ENCODE measurements at regions not wholly inside any gene's neighbourhood (a gene's known extent, or its start where the extent isn't known, plus 50 kb on each side); places are given as distances from the start of the nearest gene placed in this dataset.

DNA sequence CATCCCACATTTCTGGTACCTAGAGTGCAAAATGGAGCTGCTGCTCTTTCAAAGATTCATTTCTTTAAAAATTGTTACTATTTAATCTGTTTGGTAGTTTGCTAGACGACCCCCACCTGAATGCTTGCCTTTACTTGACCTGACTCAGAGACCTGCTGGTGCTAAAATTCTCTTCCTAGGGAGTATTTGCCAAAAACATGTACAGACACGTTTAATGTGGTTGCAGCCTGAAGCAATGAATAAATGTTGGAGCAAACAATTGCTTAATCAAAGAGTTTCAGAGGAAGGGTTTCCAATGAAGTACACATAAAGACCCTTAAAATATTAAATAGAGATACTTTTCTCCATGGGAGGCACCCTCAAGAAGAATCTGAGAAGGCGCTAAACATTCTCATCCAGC is 734.4 kb downstream of the CBLN2 start:
- ATAC-seq, result no peak
- H3K4me3 ChIP-seq, result no peak overlapping the region
- H3K9me3 ChIP-seq, result no peaks in the 10 kb centered on the region
- 11% methylated on average over 3 of the region's 3 CpGs for WGBS (ENCODE audit: missing lambda C conversion rate)
- ChIA-PET CTCF (no interaction called here), POLR2A (no interaction called here)
- no peak for FAIRE-seq
- DNase-seq (ENCODE audit: low read depth in 1 of 2, low spot score in 1 of 2), result no peak
- H3K4me1 ChIP-seq, result no peaks in the 10 kb centered on the region
- no peak overlapping the region for H3K27ac ChIP-seq
- no peak overlapping the region for H3K4me2 ChIP-seq
- no peak for TF ChIP-seq BHLHE40 (IDR thresholded peaks at IDR 0.05; ENCODE audit: low read depth, low read length)
- TF ChIP-seq, protein P1, sequence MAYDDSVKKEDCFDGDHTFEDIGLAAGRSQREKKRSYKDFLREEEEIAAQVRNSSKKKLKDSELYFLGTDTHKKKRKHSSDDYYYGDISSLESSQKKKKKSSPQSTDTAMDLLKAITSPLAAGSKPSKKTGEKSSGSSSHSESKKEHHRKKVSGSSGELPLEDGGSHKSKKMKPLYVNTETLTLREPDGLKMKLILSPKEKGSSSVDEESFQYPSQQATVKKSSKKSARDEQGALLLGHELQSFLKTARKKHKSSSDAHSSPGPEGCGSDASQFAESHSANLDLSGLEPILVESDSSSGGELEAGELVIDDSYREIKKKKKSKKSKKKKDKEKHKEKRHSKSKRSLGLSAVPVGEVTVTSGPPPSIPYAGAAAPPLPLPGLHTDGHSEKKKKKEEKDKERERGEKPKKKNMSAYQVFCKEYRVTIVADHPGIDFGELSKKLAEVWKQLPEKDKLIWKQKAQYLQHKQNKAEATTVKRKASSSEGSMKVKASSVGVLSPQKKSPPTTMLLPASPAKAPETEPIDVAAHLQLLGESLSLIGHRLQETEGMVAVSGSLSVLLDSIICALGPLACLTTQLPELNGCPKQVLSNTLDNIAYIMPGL (CRISPR knock-in tag; IDR thresholded peaks at IDR 0.05; ENCODE audit: borderline replicate concordance), result no peak

DNA sequence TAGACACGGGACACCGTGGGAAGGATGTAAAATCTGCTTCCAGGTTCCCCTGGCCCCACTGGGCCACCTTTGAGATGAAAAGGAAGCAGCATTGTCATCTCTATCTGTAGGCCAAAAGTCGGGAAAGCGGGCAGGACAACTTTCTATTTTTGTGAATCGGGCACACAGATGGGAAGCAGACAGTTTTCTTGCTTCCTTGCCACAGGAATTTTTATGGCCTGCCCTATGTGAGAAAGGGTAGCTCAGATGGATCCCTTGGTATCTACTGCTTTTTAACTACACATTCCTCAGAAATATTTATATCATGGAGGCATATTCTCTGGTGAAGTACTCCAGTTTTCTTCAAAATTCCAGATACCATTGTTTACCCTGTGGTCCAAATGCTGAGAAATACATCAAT is 735.5 kb downstream of the CBLN2 start:
- 15% methylated on average over 5 of the region's 5 CpGs for WGBS (ENCODE audit: missing lambda C conversion rate)
- ATAC-seq, result no peak
- H3K9me3 ChIP-seq, result no peaks in the 10 kb centered on the region
- no peak for DNase-seq (ENCODE audit: low read depth in 1 of 2, low spot score in 1 of 2)
- CTCF ChIA-PET, result no interaction called here
- POLR2A ChIA-PET, result no interaction called here
- no peak overlapping the region for H3K27ac ChIP-seq
- H3K4me1 ChIP-seq, result no peaks in the 10 kb centered on the region
- no peak overlapping the region for H3K4me2 ChIP-seq
- TF ChIP-seq RCOR1 (IDR thresholded peaks at IDR 0.05; ENCODE audit: low read depth, low read length) (no peak), MAZ (IDR thresholded peaks at IDR 0.05; ENCODE audit: borderline replicate concordance, low read depth, low read length) (no peak), SMC3 (IDR thresholded peaks at IDR 0.05) (no peak), TFCP2L1 (CRISPR knock-in tag; IDR thresholded peaks at IDR 0.05) (no peak), POLR2AphosphoS2 (conservative IDR thresholded peaks at IDR 0.05; ENCODE audit: low read length) (no peak), TP53 (CRISPR knock-in tag; IDR thresholded peaks at IDR 0.05) (no peak), FOSL2 (IDR thresholded peaks at IDR 0.05) (no peak), FOSL2 (CRISPR knock-in tag; IDR thresholded peaks at IDR 0.05) (no peak), MAFK (IDR thresholded peaks at IDR 0.05; ENCODE audit: partially characterized antibody) (no peak), HOXB5 (CRISPR knock-in tag; IDR thresholded peaks at IDR 0.05) (no peak), RARB (CRISPR knock-in tag; IDR thresholded peaks at IDR 0.05) (no peak), EHF (CRISPR knock-in tag; IDR thresholded peaks at IDR 0.05) (no peak)
- TF ChIP-seq, protein P2, sequence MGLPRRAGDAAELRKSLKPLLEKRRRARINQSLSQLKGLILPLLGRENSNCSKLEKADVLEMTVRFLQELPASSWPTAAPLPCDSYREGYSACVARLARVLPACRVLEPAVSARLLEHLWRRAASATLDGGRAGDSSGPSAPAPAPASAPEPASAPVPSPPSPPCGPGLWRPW (IDR thresholded peaks at IDR 0.05), result no peak
- TF ChIP-seq, protein P3, sequence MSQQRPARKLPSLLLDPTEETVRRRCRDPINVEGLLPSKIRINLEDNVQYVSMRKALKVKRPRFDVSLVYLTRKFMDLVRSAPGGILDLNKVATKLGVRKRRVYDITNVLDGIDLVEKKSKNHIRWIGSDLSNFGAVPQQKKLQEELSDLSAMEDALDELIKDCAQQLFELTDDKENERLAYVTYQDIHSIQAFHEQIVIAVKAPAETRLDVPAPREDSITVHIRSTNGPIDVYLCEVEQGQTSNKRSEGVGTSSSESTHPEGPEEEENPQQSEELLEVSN (IDR thresholded peaks at IDR 0.05; ENCODE audit: borderline replicate concordance, low read depth), result no peak
- no peak overlapping the region for H3K4me3 ChIP-seq
- FAIRE-seq, result no peak

DNA sequence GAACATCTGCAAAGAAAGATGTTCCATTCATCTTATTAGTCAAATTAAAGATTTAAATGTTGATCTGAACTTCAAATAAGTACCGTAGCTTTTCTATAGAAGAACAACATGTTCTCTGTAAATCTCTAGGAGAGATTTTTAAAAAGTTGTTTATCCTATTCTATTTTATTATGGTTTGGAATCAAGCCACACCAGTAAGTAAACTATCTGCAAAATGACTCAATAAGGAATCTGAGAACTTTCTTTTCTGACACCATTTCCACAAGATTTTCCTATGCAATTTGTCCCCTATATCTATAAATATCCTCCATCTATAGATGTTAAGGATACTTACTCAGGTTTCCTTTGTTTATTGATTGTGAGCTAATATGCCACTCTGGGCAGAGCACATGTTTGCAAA is 736.6 kb downstream of the CBLN2 start:
- H3K4me1 ChIP-seq, result no peaks in the 10 kb centered on the region
- no peak overlapping the region for H3K4me3 ChIP-seq
- ATAC-seq, result no peak
- ChIA-PET CTCF (interaction anchor here (0.6 kb wide), 1 partner anchor 372 kb away, joined by 4 read pairs; no protein-coding TSS in a partner anchor), POLR2A (no interaction called here)
- H3K9me3 ChIP-seq, result no peaks in the 10 kb centered on the region
- H3K4me2 ChIP-seq, result no peak overlapping the region
- FAIRE-seq, result no peak
- no peak for DNase-seq (ENCODE audit: low read depth in 1 of 2, low spot score in 1 of 2)
- H3K27ac ChIP-seq, result no peak overlapping the region
- 14% methylated on average over 1 of the region's 1 CpG for WGBS (ENCODE audit: missing lambda C conversion rate)
- no peak for TF ChIP-seq ZFP36 (IDR thresholded peaks at IDR 0.05; ENCODE audit: borderline replicate concordance, partially characterized antibody)
- TF ChIP-seq RARB (CRISPR knock-in tag; IDR thresholded peaks at IDR 0.05), result no peak
- TF ChIP-seq, protein P3 (IDR thresholded peaks at IDR 0.05; ENCODE audit: borderline replicate concordance, low read depth), result no peak
- no peak for TF ChIP-seq BHLHE40 (IDR thresholded peaks at IDR 0.05; ENCODE audit: low read depth, low read length)
- TF ChIP-seq, protein P4, sequence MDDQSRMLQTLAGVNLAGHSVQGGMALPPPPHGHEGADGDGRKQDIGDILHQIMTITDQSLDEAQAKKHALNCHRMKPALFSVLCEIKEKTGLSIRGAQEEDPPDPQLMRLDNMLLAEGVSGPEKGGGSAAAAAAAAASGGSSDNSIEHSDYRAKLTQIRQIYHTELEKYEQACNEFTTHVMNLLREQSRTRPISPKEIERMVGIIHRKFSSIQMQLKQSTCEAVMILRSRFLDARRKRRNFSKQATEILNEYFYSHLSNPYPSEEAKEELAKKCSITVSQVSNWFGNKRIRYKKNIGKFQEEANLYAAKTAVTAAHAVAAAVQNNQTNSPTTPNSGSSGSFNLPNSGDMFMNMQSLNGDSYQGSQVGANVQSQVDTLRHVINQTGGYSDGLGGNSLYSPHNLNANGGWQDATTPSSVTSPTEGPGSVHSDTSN (IDR thresholded peaks at IDR 0.05), result no peak
- TF ChIP-seq, protein P5, sequence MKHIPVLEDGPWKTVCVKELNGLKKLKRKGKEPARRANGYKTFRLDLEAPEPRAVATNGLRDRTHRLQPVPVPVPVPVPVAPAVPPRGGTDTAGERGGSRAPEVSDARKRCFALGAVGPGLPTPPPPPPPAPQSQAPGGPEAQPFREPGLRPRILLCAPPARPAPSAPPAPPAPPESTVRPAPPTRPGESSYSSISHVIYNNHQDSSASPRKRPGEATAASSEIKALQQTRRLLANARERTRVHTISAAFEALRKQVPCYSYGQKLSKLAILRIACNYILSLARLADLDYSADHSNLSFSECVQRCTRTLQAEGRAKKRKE (CRISPR knock-in tag; IDR thresholded peaks at IDR 0.05; ENCODE audit: low read depth), result no peak
- no peak for TF ChIP-seq HEYL (CRISPR knock-in tag; IDR thresholded peaks at IDR 0.05)
- no peak for TF ChIP-seq FOSB (CRISPR knock-in tag; IDR thresholded peaks at IDR 0.05)
- no peak for TF ChIP-seq CHD4 (IDR thresholded peaks at IDR 0.05; ENCODE audit: borderline replicate concordance)
- TF ChIP-seq SREBF2 (IDR thresholded peaks at IDR 0.05), result no peak
- TF ChIP-seq PHF8 (IDR thresholded peaks at IDR 0.05; ENCODE audit: borderline replicate concordance, low read depth), result no peak
- TF ChIP-seq ZC3H11A (IDR thresholded peaks at IDR 0.05), result no peak
- TF ChIP-seq NPAS2 (CRISPR knock-in tag; IDR thresholded peaks at IDR 0.05; ENCODE audit: borderline replicate concordance), result no peak
- no peak for TF ChIP-seq EP300 (IDR thresholded peaks at IDR 0.05)
- no peak for TF ChIP-seq EHF (CRISPR knock-in tag; IDR thresholded peaks at IDR 0.05)
- no peak for TF ChIP-seq HOXA7 (CRISPR knock-in tag; IDR thresholded peaks at IDR 0.05)
- TF ChIP-seq HOXB13 (CRISPR knock-in tag; IDR thresholded peaks at IDR 0.05; ENCODE audit: low read depth), result no peak
